ENCODE measurements at regions not wholly inside any gene's neighbourhood (a gene's known extent, or its start where the extent isn't known, plus 50 kb on each side); places are given as distances from the start of the nearest gene placed in this dataset.

DNA sequence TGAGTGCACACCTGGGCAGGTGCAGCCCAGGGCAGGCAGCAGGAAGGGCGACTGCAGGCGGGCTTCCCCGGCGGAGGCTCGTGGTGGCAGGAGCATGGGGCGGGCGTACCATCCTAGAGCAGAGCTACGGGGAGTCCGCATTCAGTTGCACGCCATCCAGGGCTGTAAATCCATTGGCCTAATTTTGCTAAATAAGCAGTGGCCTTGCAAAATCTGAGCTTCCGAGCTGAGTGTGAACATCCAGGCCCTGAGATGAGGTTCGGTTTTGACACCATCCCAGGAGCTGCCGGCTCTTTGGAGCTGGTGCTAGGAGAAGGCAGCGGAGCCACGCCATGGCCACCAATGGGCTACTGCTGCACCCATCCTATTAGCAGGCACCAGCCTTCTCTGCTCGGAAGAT, 664.8 kb downstream of the BRD1 start:
- Histone ChIP-seq H3K27me3 (replicated peaks; ENCODE audit: control insufficient read depth, insufficient read depth, low read length, poor library complexity, severe bottlenecking) (no peaks in the 10 kb centered on the region), H3K27ac (ENCODE audit: insufficient read depth, low read length, poor library complexity, severe bottlenecking) (no peak overlapping the region), H3K4me3 (ENCODE audit: insufficient read depth, low read depth, low read length, poor library complexity, severe bottlenecking) (no peak overlapping the region), H3K9me3 (ENCODE audit: control insufficient read depth, low read length) (no peaks in the 10 kb centered on the region), H3K36me3 (ENCODE audit: control insufficient read depth, insufficient read depth, low read length) (no peaks in the 10 kb centered on the region), H3K4me1 (ENCODE audit: control insufficient read depth, insufficient read depth, low read length, poor library complexity, severe bottlenecking) (no peaks in the 10 kb centered on the region)
- no peak for DNase-seq

GRCh38 chr22:49161002-49161850, 666.4 kb downstream of the BRD1 start:
- Histone ChIP-seq H3K9me3 (ENCODE audit: control insufficient read depth, low read length) (no peaks in the 10 kb centered on the region), H3K4me1 (ENCODE audit: control insufficient read depth, insufficient read depth, low read length, poor library complexity, severe bottlenecking) (no peaks in the 10 kb centered on the region), H3K4me3 (ENCODE audit: insufficient read depth, low read depth, low read length, poor library complexity, severe bottlenecking) (no peak overlapping the region), H3K36me3 (ENCODE audit: control insufficient read depth, insufficient read depth, low read length) (no peaks in the 10 kb centered on the region), H3K27ac (ENCODE audit: insufficient read depth, low read length, poor library complexity, severe bottlenecking) (no peak overlapping the region), H3K27me3 (replicated peaks; ENCODE audit: control insufficient read depth, insufficient read depth, low read length, poor library complexity, severe bottlenecking) (no peaks in the 10 kb centered on the region)
- DNase-seq: no peak

- H3K27ac ChIP-seq (ENCODE audit: insufficient read depth, low read length, poor library complexity, severe bottlenecking): no peak overlapping the region
- no peaks in the 10 kb centered on the region for H3K4me1 ChIP-seq (ENCODE audit: control insufficient read depth, insufficient read depth, low read length, poor library complexity, severe bottlenecking)
- no peak for DNase-seq
- H3K9me3 ChIP-seq (ENCODE audit: control insufficient read depth, low read length): no peaks in the 10 kb centered on the region
- no peaks in the 10 kb centered on the region for H3K27me3 ChIP-seq (replicated peaks; ENCODE audit: control insufficient read depth, insufficient read depth, low read length, poor library complexity, severe bottlenecking)
- H3K36me3 ChIP-seq (ENCODE audit: control insufficient read depth, insufficient read depth, low read length): no peaks in the 10 kb centered on the region
- no peak overlapping the region for H3K4me3 ChIP-seq (ENCODE audit: insufficient read depth, low read depth, low read length, poor library complexity, severe bottlenecking)
These were observed 667.2 kb downstream of the BRD1 start for GRCh38 chr22:49160261-49161001.

- Histone ChIP-seq H3K27me3 (replicated peaks; ENCODE audit: control insufficient read depth, insufficient read depth, low read length, poor library complexity, severe bottlenecking) (no peaks in the 10 kb centered on the region), H3K9me3 (ENCODE audit: control insufficient read depth, low read length) (no peaks in the 10 kb centered on the region), H3K27ac (ENCODE audit: insufficient read depth, low read length, poor library complexity, severe bottlenecking) (no peak overlapping the region), H3K4me3 (ENCODE audit: insufficient read depth, low read depth, low read length, poor library complexity, severe bottlenecking) (no peak overlapping the region), H3K4me1 (ENCODE audit: control insufficient read depth, insufficient read depth, low read length, poor library complexity, severe bottlenecking) (no peaks in the 10 kb centered on the region), H3K36me3 (ENCODE audit: control insufficient read depth, insufficient read depth, low read length) (no peaks in the 10 kb centered on the region)
- DNase-seq: no peak
These were observed 668.0 kb downstream of the BRD1 start for GRCh38 chr22:49159711-49160110.

- H3K4me3 ChIP-seq (ENCODE audit: insufficient read depth, low read depth, low read length, poor library complexity, severe bottlenecking): no peak overlapping the region
- no peaks in the 10 kb centered on the region for H3K36me3 ChIP-seq (ENCODE audit: control insufficient read depth, insufficient read depth, low read length)
- no peaks in the 10 kb centered on the region for H3K9me3 ChIP-seq (ENCODE audit: control insufficient read depth, low read length)
- no peak overlapping the region for H3K27ac ChIP-seq (ENCODE audit: insufficient read depth, low read length, poor library complexity, severe bottlenecking)
- no peak for DNase-seq
- no peaks in the 10 kb centered on the region for H3K27me3 ChIP-seq (replicated peaks; ENCODE audit: control insufficient read depth, insufficient read depth, low read length, poor library complexity, severe bottlenecking)
- H3K4me1 ChIP-seq (ENCODE audit: control insufficient read depth, insufficient read depth, low read length, poor library complexity, severe bottlenecking): no peaks in the 10 kb centered on the region
These were observed 668.7 kb downstream of the BRD1 start for GRCh38 chr22:49158741-49159564.

DNA sequence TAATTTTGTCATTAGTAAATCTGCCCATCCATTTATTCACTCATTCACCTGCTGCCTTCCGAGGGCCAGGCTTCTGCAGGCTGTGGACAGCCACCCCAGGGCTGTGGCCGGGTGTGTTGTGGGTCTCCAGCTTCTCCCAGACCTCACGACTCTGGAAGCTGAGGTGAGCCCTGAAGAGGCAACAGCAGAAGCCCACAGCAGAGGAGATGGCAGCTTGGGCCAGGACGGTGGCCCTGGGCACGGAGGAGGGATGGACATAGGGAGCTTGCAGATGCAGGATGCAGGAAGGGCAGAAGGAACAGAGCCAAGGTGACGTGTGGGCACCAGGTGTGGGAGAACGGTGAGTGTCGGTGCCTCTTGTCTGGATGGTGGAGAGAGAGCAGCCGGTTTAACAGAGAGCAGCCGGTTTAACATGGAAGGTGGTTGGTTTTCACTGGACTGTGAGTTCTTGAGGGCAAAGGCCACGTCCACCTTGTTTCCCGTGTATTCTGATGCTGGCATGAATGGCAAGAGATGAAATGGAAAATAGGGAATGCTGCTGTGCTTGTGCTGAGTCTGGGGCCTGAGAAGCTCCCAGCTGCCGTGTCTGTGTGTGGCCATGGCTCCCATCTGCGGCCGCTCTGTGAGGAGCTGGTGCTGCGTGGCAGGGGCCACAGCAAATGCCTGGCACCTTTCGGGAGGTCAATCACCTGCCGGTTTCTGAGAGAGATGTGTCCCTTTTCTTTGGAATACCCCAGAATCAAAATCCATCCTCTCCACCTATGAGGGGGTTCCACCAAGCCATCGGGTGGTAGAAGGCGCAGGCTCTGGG, 669.9 kb downstream of the BRD1 start:
- no peak for DNase-seq
- no peaks in the 10 kb centered on the region for H3K4me1 ChIP-seq (ENCODE audit: control insufficient read depth, insufficient read depth, low read length, poor library complexity, severe bottlenecking)
- no peaks in the 10 kb centered on the region for H3K36me3 ChIP-seq (ENCODE audit: control insufficient read depth, insufficient read depth, low read length)
- H3K9me3 ChIP-seq (ENCODE audit: control insufficient read depth, low read length): no peaks in the 10 kb centered on the region
- H3K4me3 ChIP-seq (ENCODE audit: insufficient read depth, low read depth, low read length, poor library complexity, severe bottlenecking): no peak overlapping the region
- no peaks in the 10 kb centered on the region for H3K27me3 ChIP-seq (replicated peaks; ENCODE audit: control insufficient read depth, insufficient read depth, low read length, poor library complexity, severe bottlenecking)
- no peak overlapping the region for H3K27ac ChIP-seq (ENCODE audit: insufficient read depth, low read length, poor library complexity, severe bottlenecking)

- no peak for DNase-seq
- Histone ChIP-seq H3K4me1 (ENCODE audit: control insufficient read depth, insufficient read depth, low read length, poor library complexity, severe bottlenecking) (no peaks in the 10 kb centered on the region), H3K36me3 (ENCODE audit: control insufficient read depth, insufficient read depth, low read length) (no peaks in the 10 kb centered on the region), H3K4me3 (ENCODE audit: insufficient read depth, low read depth, low read length, poor library complexity, severe bottlenecking) (no peak overlapping the region), H3K27ac (ENCODE audit: insufficient read depth, low read length, poor library complexity, severe bottlenecking) (no peak overlapping the region), H3K27me3 (replicated peaks; ENCODE audit: control insufficient read depth, insufficient read depth, low read length, poor library complexity, severe bottlenecking) (no peaks in the 10 kb centered on the region), H3K9me3 (ENCODE audit: control insufficient read depth, low read length) (no peaks in the 10 kb centered on the region)
These were observed 670.9 kb downstream of the BRD1 start for GRCh38 chr22:49156662-49157285.

DNA sequence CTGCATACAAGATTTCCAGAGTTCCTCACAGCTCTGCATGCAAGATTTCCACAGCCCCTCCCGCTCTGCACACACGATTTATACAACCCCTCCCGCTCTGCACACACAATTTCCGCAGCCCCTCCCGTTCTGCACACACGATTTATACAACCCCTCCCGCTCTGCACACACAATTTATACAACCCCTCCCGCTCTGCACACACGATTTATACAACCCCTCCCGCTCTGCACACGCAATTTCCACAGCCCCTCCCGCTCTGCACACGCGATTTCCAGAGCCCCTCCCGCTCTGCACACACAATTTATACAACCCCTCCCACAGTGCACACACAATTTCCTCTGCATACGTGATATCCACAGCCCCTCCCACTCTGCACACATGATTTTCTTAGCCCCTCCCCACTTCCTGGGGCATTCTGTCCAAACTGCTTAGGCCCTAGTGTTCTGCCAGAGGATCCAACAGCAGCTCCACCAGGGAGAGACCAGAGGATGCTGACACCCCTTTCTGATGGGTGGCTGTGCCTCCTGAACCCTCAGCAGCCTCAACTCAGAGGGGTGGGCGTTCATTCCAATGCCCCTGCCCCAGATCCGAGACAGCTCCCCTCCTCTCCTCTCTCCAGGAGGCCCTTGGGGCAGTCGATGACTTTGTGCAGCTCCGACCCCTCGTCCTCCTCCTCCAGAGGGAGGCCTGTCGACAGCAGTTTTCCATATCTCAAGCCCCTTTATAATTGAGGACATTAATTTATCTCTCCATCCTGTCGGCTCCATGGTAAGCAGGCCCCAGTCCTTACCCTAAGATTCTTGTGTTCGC, 671.7 kb downstream of the BRD1 start:
- no peaks in the 10 kb centered on the region for H3K4me1 ChIP-seq (ENCODE audit: control insufficient read depth, insufficient read depth, low read length, poor library complexity, severe bottlenecking)
- no peak for DNase-seq
- H3K27ac ChIP-seq (ENCODE audit: insufficient read depth, low read length, poor library complexity, severe bottlenecking): no peak overlapping the region

More for the DNA sequence above, 671.7 kb downstream of the BRD1 start:
- no peaks in the 10 kb centered on the region for H3K36me3 ChIP-seq (ENCODE audit: control insufficient read depth, insufficient read depth, low read length)
- no peak overlapping the region for H3K4me3 ChIP-seq (ENCODE audit: insufficient read depth, low read depth, low read length, poor library complexity, severe bottlenecking)
- H3K27me3 ChIP-seq (replicated peaks; ENCODE audit: control insufficient read depth, insufficient read depth, low read length, poor library complexity, severe bottlenecking): no peaks in the 10 kb centered on the region
- H3K9me3 ChIP-seq (ENCODE audit: control insufficient read depth, low read length): no peaks in the 10 kb centered on the region
